ENCODE measurements at regions not wholly inside any gene's neighbourhood (a gene's known extent, or its start where the extent isn't known, plus 50 kb on each side); places are given as distances from the start of the nearest gene placed in this dataset.

DNA sequence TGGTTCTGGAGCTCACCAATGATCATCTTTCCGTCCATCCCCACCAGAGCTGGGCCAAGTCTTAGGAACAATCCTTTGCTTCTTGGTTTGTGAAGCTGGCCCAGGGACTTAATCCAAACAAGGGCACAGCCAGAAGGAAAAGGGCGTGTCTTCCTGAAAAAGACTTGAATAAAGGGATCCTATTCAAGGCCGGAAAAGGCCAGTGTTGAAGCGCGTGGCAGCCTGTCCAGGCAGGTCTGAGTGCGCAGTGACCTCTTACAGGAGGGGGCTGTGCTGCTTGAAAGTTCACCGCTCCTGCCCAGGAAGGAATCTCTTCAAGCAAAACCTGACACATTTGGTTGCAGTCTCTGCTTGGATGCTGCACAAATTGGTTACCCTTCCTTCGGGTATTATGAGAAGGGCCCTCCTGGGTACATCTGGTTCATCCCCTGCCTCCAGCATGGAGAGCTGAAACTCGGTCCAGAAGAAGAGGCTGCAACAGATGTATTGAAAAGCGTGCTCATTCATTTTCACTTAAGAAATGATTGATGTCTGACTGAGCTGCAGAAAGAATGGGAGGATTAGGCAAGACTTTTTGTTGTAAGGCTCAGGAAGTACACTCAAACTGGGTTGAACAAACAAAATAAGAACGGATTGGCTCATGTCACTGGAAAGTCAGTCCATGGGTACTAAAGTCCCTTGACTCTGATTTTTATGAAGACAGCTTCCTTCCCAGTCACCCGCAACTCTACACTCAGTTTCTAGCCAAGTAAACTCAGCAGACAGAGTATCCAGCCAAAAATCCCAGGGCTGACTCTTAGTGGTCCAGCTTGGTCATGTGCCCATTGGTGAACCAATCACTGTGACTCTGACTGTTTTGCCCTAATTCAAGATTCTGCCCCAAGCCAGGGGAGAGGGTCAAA, 136.3 kb downstream of the TFAP2C start:
- H3K9ac ChIP-seq, result no peak overlapping the region
- Mint-ChIP-seq H3K36me3 (no peaks in the 10 kb centered on the region), H3K4me3 (peak overlapping the region; percentile 18), H3K27me3 (ENCODE audit: insufficient read depth, low read depth) (peaks cover 15% of the 10 kb centered on the region), H3K9me3 (no peaks in the 10 kb centered on the region), H3K27ac (peak overlapping the region; percentile 61), H3K4me1 (peaks cover 29% of the 10 kb centered on the region)
- H3K36me3 ChIP-seq, result no peaks in the 10 kb centered on the region
- no peaks in the 10 kb centered on the region for H3K9me3 ChIP-seq (ENCODE audit: low read depth)
- no peak for TF ChIP-seq EZH2phosphoT487 (IDR thresholded peaks at IDR 0.05)
- TF ChIP-seq, protein P1, sequence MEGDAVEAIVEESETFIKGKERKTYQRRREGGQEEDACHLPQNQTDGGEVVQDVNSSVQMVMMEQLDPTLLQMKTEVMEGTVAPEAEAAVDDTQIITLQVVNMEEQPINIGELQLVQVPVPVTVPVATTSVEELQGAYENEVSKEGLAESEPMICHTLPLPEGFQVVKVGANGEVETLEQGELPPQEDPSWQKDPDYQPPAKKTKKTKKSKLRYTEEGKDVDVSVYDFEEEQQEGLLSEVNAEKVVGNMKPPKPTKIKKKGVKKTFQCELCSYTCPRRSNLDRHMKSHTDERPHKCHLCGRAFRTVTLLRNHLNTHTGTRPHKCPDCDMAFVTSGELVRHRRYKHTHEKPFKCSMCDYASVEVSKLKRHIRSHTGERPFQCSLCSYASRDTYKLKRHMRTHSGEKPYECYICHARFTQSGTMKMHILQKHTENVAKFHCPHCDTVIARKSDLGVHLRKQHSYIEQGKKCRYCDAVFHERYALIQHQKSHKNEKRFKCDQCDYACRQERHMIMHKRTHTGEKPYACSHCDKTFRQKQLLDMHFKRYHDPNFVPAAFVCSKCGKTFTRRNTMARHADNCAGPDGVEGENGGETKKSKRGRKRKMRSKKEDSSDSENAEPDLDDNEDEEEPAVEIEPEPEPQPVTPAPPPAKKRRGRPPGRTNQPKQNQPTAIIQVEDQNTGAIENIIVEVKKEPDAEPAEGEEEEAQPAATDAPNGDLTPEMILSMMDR (IDR thresholded peaks at IDR 0.05), result no peak
- H3K27ac ChIP-seq, result no peak overlapping the region
- no peaks in the 10 kb centered on the region for H3K27me3 ChIP-seq
- DNase-seq (ENCODE audit: low spot score), result peak; percentile 77
- no peak overlapping the region for H3K4me3 ChIP-seq
- H3K4me2 ChIP-seq, result peak overlapping the region; percentile 63
- peaks cover 13% of the 10 kb centered on the region for H3K4me1 ChIP-seq
- peaks cover 10% of the 10 kb centered on the region for H3F3A ChIP-seq (ENCODE audit: low read depth)
- no peaks in the 10 kb centered on the region for H4K20me1 ChIP-seq (ENCODE audit: low read depth)
- H3K79me2 ChIP-seq (ENCODE audit: low read depth), result no peaks in the 10 kb centered on the region
- H2AFZ ChIP-seq (replicated peaks), result no peak overlapping the region

DNA sequence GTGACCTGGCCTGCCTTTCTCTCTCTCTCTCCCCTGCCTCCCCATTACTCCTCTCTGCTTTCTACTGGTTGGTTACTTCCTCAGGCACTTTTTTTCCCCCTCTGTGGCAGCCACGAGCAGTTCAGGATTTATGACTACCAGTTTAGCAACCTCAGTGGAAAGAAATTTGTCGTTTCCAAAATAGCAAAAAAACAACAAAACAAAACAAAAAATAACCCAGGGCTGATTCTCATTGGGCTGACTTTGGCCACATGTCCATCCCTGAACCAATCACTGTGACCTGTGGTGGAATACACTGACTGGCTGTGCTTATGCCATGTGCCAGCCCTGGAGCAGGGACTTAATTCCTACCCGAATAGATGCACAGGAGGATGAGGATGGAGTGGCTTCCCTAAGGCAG, 137.4 kb downstream of the TFAP2C start:
- Histone ChIP-seq H3K27ac (no peak overlapping the region), H3K4me2 (no peak overlapping the region), H3K4me3 (no peak overlapping the region), H3K79me2 (ENCODE audit: low read depth) (no peaks in the 10 kb centered on the region), H3K9me3 (ENCODE audit: low read depth) (no peaks in the 10 kb centered on the region), H3F3A (ENCODE audit: low read depth) (peaks cover 10% of the 10 kb centered on the region), H3K4me1 (peaks cover 13% of the 10 kb centered on the region), H4K20me1 (ENCODE audit: low read depth) (no peaks in the 10 kb centered on the region), H3K27me3 (no peaks in the 10 kb centered on the region), H3K9ac (no peak overlapping the region), H2AFZ (replicated peaks) (no peak overlapping the region), H3K36me3 (no peaks in the 10 kb centered on the region)
- Mint-ChIP-seq H3K4me3 (peak overlapping the region; percentile 73), H3K9me3 (no peaks in the 10 kb centered on the region), H3K4me1 (peaks cover 32% of the 10 kb centered on the region), H3K27ac (no peak overlapping the region), H3K27me3 (ENCODE audit: insufficient read depth, low read depth) (peaks cover 15% of the 10 kb centered on the region), H3K36me3 (no peaks in the 10 kb centered on the region)
- TF ChIP-seq EZH2phosphoT487 (IDR thresholded peaks at IDR 0.05), result no peak
- TF ChIP-seq, protein P1 (IDR thresholded peaks at IDR 0.05), result no peak
- no peak for TF ChIP-seq EZH2 (IDR thresholded peaks at IDR 0.05)
- DNase-seq (ENCODE audit: low spot score), result no peak

DNA sequence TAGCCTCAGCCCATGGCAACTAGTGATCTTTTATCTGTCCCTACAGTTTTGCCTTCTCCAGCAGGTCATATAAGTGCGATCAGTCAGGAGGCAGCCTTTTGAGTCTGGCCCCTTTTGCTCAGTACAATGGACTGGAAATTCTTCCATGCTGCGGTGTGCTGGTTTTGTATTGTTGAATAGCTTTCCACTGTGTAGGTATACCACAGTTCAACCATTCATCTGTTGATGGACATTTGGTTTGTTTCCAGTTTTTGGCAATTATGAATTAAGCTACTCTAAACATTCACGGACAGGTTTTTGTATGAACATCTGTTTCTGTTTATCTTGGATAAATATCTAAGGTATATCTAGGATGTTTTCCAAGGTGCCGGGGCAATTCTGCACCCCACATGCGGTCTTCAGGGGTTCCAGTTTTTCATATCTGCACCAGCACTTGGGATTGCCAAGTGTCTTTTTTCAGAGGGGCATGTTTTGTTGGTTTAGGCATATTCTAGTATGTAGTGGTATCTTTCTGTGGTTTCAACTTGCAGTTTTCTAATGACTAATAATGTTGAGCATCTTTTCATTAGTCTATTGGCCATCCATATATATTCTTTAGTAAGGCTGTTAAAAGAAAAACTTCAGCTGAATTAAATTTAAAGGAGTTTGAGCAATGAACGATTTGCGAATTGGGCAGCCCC, 141.0 kb downstream of the TFAP2C start:
- DNase-seq (ENCODE audit: low spot score), result no peak
- no peak overlapping the region for H3K27ac ChIP-seq
- no peak overlapping the region for H3K4me2 ChIP-seq
- peaks cover 8% of the 10 kb centered on the region for H3F3A ChIP-seq (ENCODE audit: low read depth)
- no peaks in the 10 kb centered on the region for H3K36me3 Mint-ChIP-seq
- H3K79me2 ChIP-seq (ENCODE audit: low read depth), result no peaks in the 10 kb centered on the region
- H3K9ac ChIP-seq, result no peak overlapping the region
- no peak overlapping the region for H3K27ac Mint-ChIP-seq
- no peaks in the 10 kb centered on the region for H4K20me1 ChIP-seq (ENCODE audit: low read depth)
- no peak overlapping the region for H3K4me3 Mint-ChIP-seq
- no peak overlapping the region for H3K4me3 ChIP-seq
- H3K9me3 Mint-ChIP-seq, result no peaks in the 10 kb centered on the region
- H3K27me3 Mint-ChIP-seq (ENCODE audit: insufficient read depth, low read depth), result peaks cover 14% of the 10 kb centered on the region
- no peaks in the 10 kb centered on the region for H3K36me3 ChIP-seq
- no peak for TF ChIP-seq EZH2 (IDR thresholded peaks at IDR 0.05)
- TF ChIP-seq, protein P1 (IDR thresholded peaks at IDR 0.05), result no peak
- TF ChIP-seq EZH2phosphoT487 (IDR thresholded peaks at IDR 0.05), result no peak
- no peak overlapping the region for H2AFZ ChIP-seq (replicated peaks)
- peaks cover 11% of the 10 kb centered on the region for H3K4me1 ChIP-seq
- peaks cover 35% of the 10 kb centered on the region for H3K4me1 Mint-ChIP-seq
- H3K9me3 ChIP-seq (ENCODE audit: low read depth), result no peaks in the 10 kb centered on the region
- H3K27me3 ChIP-seq, result no peaks in the 10 kb centered on the region
